NT2/D1 (cell line): ENCODE measurements at regions not wholly inside any gene's neighbourhood (a gene's known extent, or its start where the extent isn't known, plus 50 kb on each side); places are given as distances from the start of the nearest gene placed in this dataset.

Experiments used
- SUZ12 ChIP-seq: IDR thresholded peaks from 2 replicates; pipeline ENCODE4 v1.6.1; 2011; ENCODE audit not compliant: insufficient read length, insufficient read depth; ENCODE audit errors: extremely low read depth
- YY1 ChIP-seq: IDR thresholded peaks from 2 replicates; pipeline ENCODE4 v1.6.1; 2011; ENCODE audit not compliant: insufficient read length, insufficient read depth
- ZNF274 ChIP-seq: IDR thresholded peaks from 2 replicates; pipeline ENCODE4 v1.6.1; 2011; ENCODE audit warnings: mild to moderate bottlenecking, low read depth, low read length

DNA sequence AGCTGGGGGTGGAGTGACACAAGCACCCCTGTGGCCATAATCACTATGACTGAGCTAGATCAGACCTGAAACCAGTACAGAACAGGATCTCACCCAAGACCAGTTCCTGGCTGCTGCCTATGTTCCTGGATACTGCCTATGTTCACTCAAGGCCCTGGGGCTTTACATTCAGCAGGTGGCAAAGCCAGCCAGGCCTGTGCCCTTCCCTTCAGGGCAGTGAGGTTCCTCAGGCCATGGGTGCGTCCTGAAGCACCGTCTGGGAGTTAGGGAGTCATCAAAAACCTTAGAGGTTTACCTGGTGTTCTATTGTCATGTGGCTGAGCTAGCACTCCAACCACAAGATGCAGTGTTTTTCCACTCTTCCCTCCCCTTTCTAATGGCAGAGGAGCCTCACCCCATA, 419.8 kb downstream of the TMEM232 start:
- no peak for TF ChIP-seq YY1
- no peak for TF ChIP-seq ZNF274
- TF ChIP-seq SUZ12 = no peak
